Suprapubic skin (tissue), 3 donors: ENCODE measurements at regions not wholly inside any gene's neighbourhood (a gene's known extent, or its start where the extent isn't known, plus 50 kb on each side); places are given as distances from the start of the nearest gene placed in this dataset.

Source experiments
- CTCF ChIP-seq, 2 donors: fragments of 200-600 bp in 1 of 2; fragments of 450-650 bp in 1 of 2; sonication (generic) in 1 of 2; IDR thresholded peaks; one replicate each; pipeline ENCODE4 v1.5.1; 2016 to 2019; ENCODE audit warnings: antibody characterized with exemption in 2 of 2, mild to moderate bottlenecking in 1 of 2, moderate library complexity in 1 of 2
- POLR2A ChIP-seq, 2 donors: fragments of 450-650 bp; IDR thresholded peaks; one replicate each; pipeline ENCODE4 v1.6.1; 2017; ENCODE audit warnings: antibody characterized with exemption in 2 of 2, mild to moderate bottlenecking in 2 of 2, moderate library complexity in 2 of 2

DNA sequence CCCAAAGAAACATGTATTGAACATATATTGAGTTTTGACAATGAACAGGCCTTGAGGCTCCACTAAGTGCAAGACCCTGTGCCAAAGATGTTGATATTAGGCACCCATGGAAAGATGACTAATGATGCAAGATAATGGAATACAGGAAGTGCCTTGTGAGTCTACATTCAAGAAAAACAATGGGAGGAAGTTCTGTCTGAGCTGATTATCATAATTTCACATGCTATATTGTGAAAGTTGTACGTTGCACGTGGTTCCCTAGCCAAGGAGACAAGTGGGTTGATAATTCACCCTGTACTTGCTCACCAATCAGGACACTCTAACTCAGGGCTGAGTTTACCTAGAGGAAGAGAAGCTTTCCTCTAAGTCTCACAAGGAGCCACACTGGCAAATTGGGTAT is 186.9 kb upstream of the STAC start:
- TF ChIP-seq CTCF (IDR thresholded peaks at IDR 0.05) (no peak), POLR2A (IDR thresholded peaks at IDR 0.05) (no peak)
